H9 (cell line): ENCODE measurements at regions not wholly inside any gene's neighbourhood (a gene's known extent, or its start where the extent isn't known, plus 50 kb on each side); places are given as distances from the start of the nearest gene placed in this dataset.

ENCODE experiments used
- DNase-seq: peaks from one replicate; pipeline ENCODE4 v3.0.0-alpha.2; 2017
- H2AFZ ChIP-seq: one replicate; pipeline ENCODE4 v1.6.1; 2013; ENCODE audit warnings: mild to moderate bottlenecking, low read length, control low read depth, moderate library complexity
- H2AK5ac ChIP-seq: 2 replicates; pipeline ENCODE4 v1.6.1; 2013; ENCODE audit warnings: low read length, control low read depth, mixed read lengths; ENCODE audit not compliant: insufficient read length
- H2BK120ac ChIP-seq: one replicate; pipeline ENCODE4 v1.6.1; 2013; ENCODE audit warnings: low read depth, mild to moderate bottlenecking, low read length, control low read depth, inconsistent platforms; ENCODE audit not compliant: poor library complexity, severe bottlenecking
- H2BK12ac ChIP-seq: 2 replicates; pipeline ENCODE4 v1.6.1; 2013; ENCODE audit warnings: low read length, control low read depth, mixed read lengths, low read depth; ENCODE audit not compliant: insufficient read length
- H2BK15ac ChIP-seq: 2 replicates; pipeline ENCODE4 v1.6.1; 2013; ENCODE audit warnings: low read depth, low read length, control low read depth
- H2BK20ac ChIP-seq: one replicate; pipeline ENCODE4 v1.6.1; 2013; ENCODE audit warnings: low read depth, mild to moderate bottlenecking, low read length, control low read depth, inconsistent platforms; ENCODE audit not compliant: poor library complexity, severe bottlenecking
- H2BK5ac ChIP-seq: 2 replicates; pipeline ENCODE4 v1.6.1; 2013; ENCODE audit warnings: low read length, control low read depth, mixed read lengths; ENCODE audit not compliant: insufficient read length
- H3K14ac ChIP-seq: 2 replicates; pipeline ENCODE4 v1.6.1; 2013; ENCODE audit warnings: low read length, control low read depth; ENCODE audit not compliant: insufficient read depth
- H3K18ac ChIP-seq: 2 replicates; pipeline ENCODE4 v1.6.1; 2013; ENCODE audit warnings: low read depth, mild to moderate bottlenecking, mixed read lengths, low read length, control low read depth; ENCODE audit not compliant: insufficient read length
- H3K23ac ChIP-seq: 2 replicates; pipeline ENCODE4 v1.6.1; 2013; ENCODE audit warnings: low read length, control low read depth, mixed read lengths, low read depth; ENCODE audit not compliant: insufficient read length
- H3K23me2 ChIP-seq: 2 replicates; pipeline ENCODE4 v1.6.1; 2013; ENCODE audit warnings: low read depth, mild to moderate bottlenecking, mixed read lengths, low read length, control low read depth; ENCODE audit not compliant: insufficient read length, poor library complexity, severe bottlenecking
- H3K27ac ChIP-seq: 2 replicates; pipeline ENCODE4 v1.5.1; 2013; ENCODE audit warnings: low read length, control low read depth, mixed read lengths, low read depth; ENCODE audit not compliant: insufficient read length
- H3K27me3 ChIP-seq: 2 replicates; pipeline ENCODE4 v1.6.1; 2013; ENCODE audit warnings: low read length, control low read depth, inconsistent platforms; ENCODE audit not compliant: insufficient read depth
- H3K4ac ChIP-seq: 2 replicates; pipeline ENCODE4 v1.6.1; 2013; ENCODE audit warnings: low read depth, mild to moderate bottlenecking, control low read depth, inconsistent platforms, low read length, moderate library complexity
- H3K4me1 ChIP-seq: 2 replicates; pipeline ENCODE4 v1.6.1; 2013; ENCODE audit warnings: low read length, control low read depth, inconsistent platforms; ENCODE audit not compliant: insufficient read depth
- H3K4me2 ChIP-seq: 2 replicates; pipeline ENCODE4 v1.6.1; 2013; ENCODE audit warnings: low read length, control low read depth, mixed read lengths; ENCODE audit not compliant: insufficient read length, insufficient read depth
- H3K56ac ChIP-seq: 2 replicates; pipeline ENCODE4 v1.6.1; 2013; ENCODE audit warnings: low read depth, mild to moderate bottlenecking, mixed read lengths, low read length, control low read depth; ENCODE audit not compliant: insufficient read length
- H3K79me1 ChIP-seq: 2 replicates; pipeline ENCODE4 v1.6.1; 2013; ENCODE audit warnings: low read depth, mild to moderate bottlenecking, moderate library complexity, low read length, control low read depth, inconsistent platforms; ENCODE audit not compliant: insufficient read depth, poor library complexity, severe bottlenecking
- H3K79me2 ChIP-seq: 2 replicates; pipeline ENCODE4 v1.6.1; 2013; ENCODE audit warnings: low read length, control low read depth, inconsistent platforms; ENCODE audit not compliant: insufficient read depth
- H3K9ac ChIP-seq: 2 replicates; pipeline ENCODE4 v1.6.1; 2013; ENCODE audit warnings: low read length, control low read depth, mixed read lengths; ENCODE audit not compliant: insufficient read length; ENCODE audit errors: extremely low read depth
- H3K9me3 ChIP-seq: one replicate; pipeline ENCODE4 v1.6.1; 2013; ENCODE audit warnings: low read depth, low read length, inconsistent platforms; ENCODE audit not compliant: control insufficient read depth
- H3T11ph ChIP-seq: one replicate; pipeline ENCODE4 v1.6.1; 2013; ENCODE audit warnings: mild to moderate bottlenecking, low read length, control low read depth, inconsistent platforms
- H4K20me1 ChIP-seq: one replicate; pipeline ENCODE4 v1.6.1; 2013; ENCODE audit not compliant: control insufficient read depth, insufficient read length, insufficient read depth
- H4K5ac ChIP-seq: 2 replicates; pipeline ENCODE4 v1.6.1; 2013; ENCODE audit warnings: low read depth, mild to moderate bottlenecking, mixed read lengths, low read length, control low read depth; ENCODE audit not compliant: insufficient read length
- H4K8ac ChIP-seq: replicated peaks from 2 replicates; pipeline ENCODE4 v1.6.1; 2013; ENCODE audit warnings: low read length, control low read depth, mixed read lengths, low read depth; ENCODE audit not compliant: insufficient read length
- H4K91ac ChIP-seq: 2 replicates; pipeline ENCODE4 v1.6.1; 2013; ENCODE audit warnings: low read depth, mild to moderate bottlenecking, moderate library complexity, mixed read lengths, low read length, control low read depth; ENCODE audit not compliant: insufficient read length
- H3K27ac Mint-ChIP-seq, 3 experiments: 2 replicates in 2 of 3; 3 replicates in 1 of 3; pipeline ENCODE4 v1.8.0; 2020 to 2021; ENCODE audit warnings: mixed read lengths in 3 of 3, mild to moderate bottlenecking in 1 of 3, moderate library complexity in 1 of 3
- H3K27me3 Mint-ChIP-seq: 2 replicates; pipeline ENCODE4 v1.8.0; 2021; ENCODE audit warnings: low read depth, mild to moderate bottlenecking, moderate library complexity, mixed read lengths
- H3K36me3 Mint-ChIP-seq, 3 experiments: 2 replicates in 2 of 3; 3 replicates in 1 of 3; pipeline ENCODE4 v1.8.0; 2020 to 2021; ENCODE audit warnings: low read depth in 3 of 3, mixed read lengths in 3 of 3; ENCODE audit not compliant: insufficient read depth in 1 of 3
- H3K4me1 Mint-ChIP-seq, 2 experiments: 2 replicates each; pipeline ENCODE4 v1.8.0; 2020; ENCODE audit warnings: mixed read lengths in 2 of 2
- H3K4me3 Mint-ChIP-seq, 2 experiments: 2 replicates in 1 of 2; 3 replicates in 1 of 2; pipeline ENCODE4 v1.8.0; 2020 to 2021; ENCODE audit warnings: mild to moderate bottlenecking in 2 of 2, mixed read lengths in 2 of 2, moderate library complexity in 1 of 2
- H3K9me3 Mint-ChIP-seq, 2 experiments: 2 replicates in 1 of 2; 3 replicates in 1 of 2; pipeline ENCODE4 v1.8.0; 2020; ENCODE audit warnings: mild to moderate bottlenecking in 2 of 2, mixed read lengths in 2 of 2, moderate library complexity in 1 of 2
- WGBS: extraction: QIAGEN DNeasy Blood & Tissue Kit; methylation state at CpG from one replicate; pipeline ENCODE4 v1.1.7; 2013; ENCODE audit warnings: missing lambda C conversion rate, low lambda C conversion rate, mixed read lengths; ENCODE audit not compliant: insufficient read length; ENCODE audit errors: extremely low coverage; 5-methylcytosine and 5-hydroxymethylcytosine counted together
- TF ChIP-seq, protein P1 (sequence below): fragments of 200-600 bp; sonication (generic); conservative IDR thresholded peaks from 3 replicates; pipeline ENCODE4 v1.8.0; 2021; ENCODE audit warnings: antibody characterized with exemption, mild to moderate bottlenecking

DNA sequence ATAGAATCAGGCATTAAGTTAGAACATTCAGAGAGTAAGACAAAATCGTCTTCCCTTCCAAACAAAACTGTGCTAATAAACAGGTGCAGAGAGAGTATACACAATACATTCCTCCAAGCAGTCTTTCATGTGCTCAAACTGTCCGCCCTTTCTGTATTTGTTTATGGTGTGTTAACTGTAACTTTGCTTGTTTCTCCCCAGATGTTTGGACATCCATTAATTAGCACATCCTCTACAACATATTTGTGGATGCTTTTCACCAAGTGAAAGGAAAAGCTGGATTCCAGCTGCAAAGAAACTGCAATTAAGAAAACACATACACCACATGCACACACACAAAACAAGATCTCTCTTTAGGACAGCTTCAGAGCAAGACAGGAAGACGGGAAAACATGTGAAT is 912.6 kb downstream of the NTRK3 start:
- no CpG with 5 or more reads among the region's 3 CpGs for WGBS
- Histone ChIP-seq H2BK15ac (no peak overlapping the region), H3K27ac (no peak overlapping the region), H4K8ac (no peak overlapping the region), H3T11ph (no peak overlapping the region), H2BK5ac (no peak overlapping the region), H3K23ac (no peak overlapping the region), H3K56ac (no peak overlapping the region), H3K23me2 (no peaks in the 10 kb centered on the region), H3K4ac (no peak overlapping the region), H3K4me2 (no peak overlapping the region), H2BK20ac (no peak overlapping the region), H4K20me1 (no peaks in the 10 kb centered on the region), H2BK120ac (no peak overlapping the region), H4K91ac (no peak overlapping the region), H2AK5ac (no peak overlapping the region), H3K18ac (no peak overlapping the region), H3K9me3 (no peaks in the 10 kb centered on the region), H3K9ac (no peak overlapping the region), H3K79me2 (no peaks in the 10 kb centered on the region), H2AFZ (no peak overlapping the region), H3K27me3 (no peaks in the 10 kb centered on the region), H3K79me1 (no peaks in the 10 kb centered on the region), H4K5ac (no peak overlapping the region), H3K14ac (no peak overlapping the region), H2BK12ac (no peak overlapping the region), H3K4me1 (no peaks in the 10 kb centered on the region)
- Mint-ChIP-seq H3K27me3 (no peaks in the 10 kb centered on the region), H3K4me1 (no peaks in the 10 kb centered on the region), H3K27ac (no peak overlapping the region), H3K4me3 (no peak overlapping the region), H3K36me3 (no peaks in the 10 kb centered on the region), H3K9me3 (no peaks in the 10 kb centered on the region)
- TF ChIP-seq, protein P1, sequence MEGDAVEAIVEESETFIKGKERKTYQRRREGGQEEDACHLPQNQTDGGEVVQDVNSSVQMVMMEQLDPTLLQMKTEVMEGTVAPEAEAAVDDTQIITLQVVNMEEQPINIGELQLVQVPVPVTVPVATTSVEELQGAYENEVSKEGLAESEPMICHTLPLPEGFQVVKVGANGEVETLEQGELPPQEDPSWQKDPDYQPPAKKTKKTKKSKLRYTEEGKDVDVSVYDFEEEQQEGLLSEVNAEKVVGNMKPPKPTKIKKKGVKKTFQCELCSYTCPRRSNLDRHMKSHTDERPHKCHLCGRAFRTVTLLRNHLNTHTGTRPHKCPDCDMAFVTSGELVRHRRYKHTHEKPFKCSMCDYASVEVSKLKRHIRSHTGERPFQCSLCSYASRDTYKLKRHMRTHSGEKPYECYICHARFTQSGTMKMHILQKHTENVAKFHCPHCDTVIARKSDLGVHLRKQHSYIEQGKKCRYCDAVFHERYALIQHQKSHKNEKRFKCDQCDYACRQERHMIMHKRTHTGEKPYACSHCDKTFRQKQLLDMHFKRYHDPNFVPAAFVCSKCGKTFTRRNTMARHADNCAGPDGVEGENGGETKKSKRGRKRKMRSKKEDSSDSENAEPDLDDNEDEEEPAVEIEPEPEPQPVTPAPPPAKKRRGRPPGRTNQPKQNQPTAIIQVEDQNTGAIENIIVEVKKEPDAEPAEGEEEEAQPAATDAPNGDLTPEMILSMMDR, result no peak
- DNase-seq, result no peak
